ENCODE measurements at regions not wholly inside any gene's neighbourhood (a gene's known extent, or its start where the extent isn't known, plus 50 kb on each side); places are given as distances from the start of the nearest gene placed in this dataset.

DNA sequence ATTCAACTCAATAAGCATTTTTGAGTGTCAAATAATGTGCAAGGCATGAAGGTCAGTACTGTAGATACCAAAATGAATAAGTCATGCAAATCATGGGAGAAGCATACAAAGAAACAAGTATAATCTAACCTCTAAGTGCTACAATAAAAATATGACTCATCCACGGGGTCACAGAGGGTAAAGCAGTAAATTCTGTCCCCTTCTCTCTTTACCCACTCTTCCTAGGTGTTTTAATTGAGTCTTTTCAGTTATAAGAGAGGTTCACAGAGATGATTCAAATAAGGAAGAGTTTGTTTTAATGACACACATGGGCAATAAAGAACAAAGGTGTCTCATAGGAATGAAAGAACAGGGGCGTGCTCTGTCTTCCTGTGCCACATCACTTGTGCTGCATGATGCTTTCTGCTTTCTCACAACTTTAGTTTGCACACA is 71.5 kb upstream of the DAAM1 start:
- H3K4me3 ChIP-seq, result no peak overlapping the region
- ATAC-seq (replicated peaks in 6 of 8), result peak in 7 of 8 experiments; percentile 48 to 96 (median 83)
- in situ Hi-C loops (cut with MboI; ENCODE audit: low pct_unique_long_range_greater_than_20kb in 2 of 9, low sequenced_read_pairs in 9 of 9, unreplicated experiment in 9 of 9), result no loop called here

DNA sequence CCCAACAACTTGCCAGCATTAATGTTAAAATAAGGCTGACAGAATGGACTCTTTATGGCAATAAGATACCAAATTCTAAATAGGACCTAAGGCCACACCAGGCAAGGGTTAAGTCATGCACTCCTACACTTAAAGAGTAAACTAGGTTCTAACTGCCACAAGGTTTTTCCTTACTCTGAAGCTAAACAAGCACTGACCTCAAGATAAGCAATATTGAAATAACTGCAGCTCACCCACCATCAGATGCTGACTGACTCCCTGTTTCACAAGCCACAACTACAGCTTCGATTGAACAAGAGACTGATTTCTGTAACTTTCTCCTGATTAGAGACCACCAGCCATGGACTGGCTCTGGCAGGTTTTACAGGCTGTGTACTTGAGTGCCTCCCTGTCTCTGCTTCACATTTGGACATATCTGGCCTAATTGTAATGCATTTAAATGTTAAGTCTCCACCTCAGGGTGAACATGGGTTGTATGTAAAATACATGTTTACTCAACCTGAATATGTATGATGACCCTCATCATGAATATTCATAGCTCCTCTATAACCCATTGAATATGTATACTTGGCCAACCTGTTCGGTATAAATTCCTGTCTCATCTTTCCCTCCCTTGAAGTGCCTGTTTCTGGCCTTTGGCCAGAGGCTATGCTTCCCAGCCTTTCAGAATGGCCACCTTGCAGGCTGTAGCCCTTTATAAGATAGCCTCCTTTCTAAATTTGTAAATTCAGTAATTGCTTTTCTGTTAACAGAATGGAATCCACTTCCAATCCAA is 70.5 kb upstream of the DAAM1 start:
- in situ Hi-C loops (cut with MboI; ENCODE audit: low pct_unique_long_range_greater_than_20kb in 2 of 9, low sequenced_read_pairs in 9 of 9, unreplicated experiment in 9 of 9), result no loop called here
- peak in 5 of 8 experiments; percentile 24 to 98 (median 90) for ATAC-seq (replicated peaks in 6 of 8)
- Histone ChIP-seq H3K27ac (no peak overlapping the region), H3K4me3 (no peak overlapping the region), H3K4me1 (replicated peaks in 1 of 2) (peaks cover 2 to 19% of the 10 kb centered on the region in 2 donors)
- 0 to 80% (median 43%) methylated on average over 1 to 2 of the region's 2 CpGs; no CpG with 5 or more reads in 3 of the 10 experiments for WGBS, 10 experiments

More for the DNA sequence above, 71.5 kb upstream of the DAAM1 start:
- Histone ChIP-seq H3K4me1 (replicated peaks in 1 of 2) (peaks cover 2 to 19% of the 10 kb centered on the region in 2 donors), H3K27ac (no peak overlapping the region)
- 17 to 86% (median 57%) methylated on average over 1 to 2 of the region's 2 CpGs; no CpG with 5 or more reads in 1 of the 10 experiments for WGBS, 10 experiments

DNA sequence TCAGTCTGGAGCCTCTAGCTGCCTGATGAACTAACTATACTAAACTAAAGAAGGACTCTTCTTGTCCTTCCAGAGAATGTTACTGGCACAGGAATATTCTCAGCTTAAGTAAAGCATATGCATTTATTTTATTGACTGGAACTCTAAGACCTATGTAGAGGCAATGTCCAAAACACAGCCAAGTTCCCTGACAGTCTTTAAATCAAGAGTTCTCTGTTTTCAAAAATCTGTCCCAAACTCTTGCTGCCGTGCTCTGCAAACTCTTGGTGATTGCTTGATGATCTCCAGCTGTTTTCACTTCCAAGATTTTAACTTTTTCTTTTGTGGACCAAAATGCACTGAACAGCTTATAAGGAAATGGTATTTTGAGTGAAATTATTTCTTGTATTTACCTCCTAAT is 67.5 kb upstream of the DAAM1 start:
- no peak for ATAC-seq (replicated peaks in 6 of 8)
- Histone ChIP-seq H3K4me1 (replicated peaks in 1 of 2) (peaks cover 2 to 19% of the 10 kb centered on the region in 2 donors), H3K4me3 (no peak overlapping the region), H3K27ac (no peak overlapping the region)
- in situ Hi-C loops (cut with MboI; ENCODE audit: low pct_unique_long_range_greater_than_20kb in 2 of 9, low sequenced_read_pairs in 9 of 9, unreplicated experiment in 9 of 9), result loop anchor here in 2 of 9 experiments (5.0 to 10.0 kb wide), 3 partner anchors 89 to 324 kb away; no protein-coding TSS in a partner anchor
- WGBS, 10 experiments, result 20 to 100% (median 54%) methylated on average over 1 of the region's 1 CpG; no CpG with 5 or more reads in 2 of the 10 experiments

DNA sequence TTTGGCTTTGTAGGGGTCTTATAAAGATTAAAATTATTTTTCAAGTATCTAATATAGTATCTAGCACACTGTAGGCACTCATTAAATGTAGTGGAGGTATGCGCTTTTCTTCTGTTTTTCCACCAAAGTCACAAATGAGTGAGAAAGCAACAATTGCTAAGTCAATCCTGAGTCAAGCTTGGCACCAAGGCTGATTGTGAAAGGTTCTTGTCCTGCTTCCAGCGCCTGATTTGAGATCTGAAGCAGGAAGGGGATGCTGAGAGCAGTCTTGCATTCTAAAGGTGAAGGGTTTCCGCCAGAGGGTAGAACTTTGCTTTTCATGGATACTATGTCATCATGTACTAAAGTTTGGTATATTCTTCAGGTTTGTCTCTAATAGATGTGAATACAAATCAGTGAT is 64.9 kb upstream of the DAAM1 start:
- WGBS, 10 experiments, result 22 to 100% (median 93%) methylated on average over 1 to 3 of the region's 3 CpGs; no CpG with 5 or more reads in 1 of the 10 experiments
- ATAC-seq (replicated peaks in 6 of 8), result no peak
- no peaks in the 10 kb centered on the region for H3K4me1 ChIP-seq (replicated peaks in 1 of 2)
- in situ Hi-C loops (cut with MboI; ENCODE audit: low pct_unique_long_range_greater_than_20kb in 2 of 9, low sequenced_read_pairs in 9 of 9, unreplicated experiment in 9 of 9), result loop anchor here in 2 of 9 experiments (5.0 to 10.0 kb wide), 3 partner anchors 91 to 321 kb away; no protein-coding TSS in a partner anchor
- no peak overlapping the region for H3K4me3 ChIP-seq
- H3K27ac ChIP-seq, result no peak overlapping the region

DNA sequence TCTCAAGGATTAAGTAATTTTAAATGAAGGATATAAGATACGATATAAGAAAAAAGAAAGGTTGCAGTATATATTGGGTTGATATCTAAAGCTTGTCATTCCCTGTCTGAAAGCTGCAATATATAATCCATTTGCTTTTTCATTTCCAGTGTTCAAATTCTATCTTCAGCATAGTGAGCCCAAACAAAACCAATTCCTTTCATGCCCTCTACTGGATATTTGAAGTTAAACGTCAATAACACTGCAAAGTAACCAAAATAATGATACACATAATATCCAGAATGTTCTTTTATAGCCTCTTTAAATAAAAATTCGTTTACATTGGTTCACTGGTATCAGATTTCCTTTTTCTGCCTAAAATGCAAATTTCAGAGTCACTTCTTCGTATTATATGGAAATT is 64.5 kb upstream of the DAAM1 start:
- WGBS, 10 experiments, result 3 to 80% (median 41%) methylated on average over 2 to 4 of the region's 4 CpGs
- Histone ChIP-seq H3K27ac (no peak overlapping the region), H3K4me3 (no peak overlapping the region), H3K4me1 (replicated peaks in 1 of 2) (peaks cover 0 to 3% of the 10 kb centered on the region in 2 donors)
- in situ Hi-C loops (cut with MboI; ENCODE audit: low pct_unique_long_range_greater_than_20kb in 2 of 9, low sequenced_read_pairs in 9 of 9, unreplicated experiment in 9 of 9), result loop anchor here in 2 of 9 experiments (5.0 to 10.0 kb wide), 3 partner anchors 92 to 321 kb away; no protein-coding TSS in a partner anchor
- peak in 6 of 8 experiments; percentile 33 to 71 (median 48) for ATAC-seq (replicated peaks in 6 of 8)

DNA sequence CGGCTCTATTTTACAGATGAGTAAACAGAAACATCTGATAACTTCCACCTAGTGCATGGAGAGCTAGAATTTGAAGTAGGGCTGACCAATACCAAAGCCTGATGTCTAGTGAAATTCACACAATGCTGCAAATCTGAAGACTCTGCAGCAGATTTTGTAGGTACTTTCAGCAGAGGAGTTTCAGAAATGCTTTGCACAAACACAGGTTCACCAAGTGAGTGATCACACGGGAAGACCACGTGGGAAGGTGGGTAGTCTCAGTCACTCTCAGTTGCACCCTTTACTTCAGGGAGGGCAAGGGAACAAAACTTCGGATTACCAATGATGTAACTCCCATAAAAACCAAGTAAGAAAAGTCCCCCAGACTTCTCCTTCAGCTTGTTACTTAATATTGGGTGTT is 63.3 kb upstream of the DAAM1 start:
- WGBS, 10 experiments, result 0 to 100% (median 65%) methylated on average over 1 to 4 of the region's 4 CpGs; no CpG with 5 or more reads in 1 of the 10 experiments
- no peak for ATAC-seq (replicated peaks in 6 of 8)
- H3K4me3 ChIP-seq, result no peak overlapping the region
- H3K27ac ChIP-seq, result no peak overlapping the region
- in situ Hi-C loops (cut with MboI; ENCODE audit: low pct_unique_long_range_greater_than_20kb in 2 of 9, low sequenced_read_pairs in 9 of 9, unreplicated experiment in 9 of 9), result loop anchor here (5.0 to 25.0 kb wide), 5 partner anchors 100 to 337 kb away; partner anchors contain the start of gene GPR135 (in 1 of the 9)
- H3K4me1 ChIP-seq (replicated peaks in 1 of 2), result peaks cover 0 to 5% of the 10 kb centered on the region in 2 donors

DNA sequence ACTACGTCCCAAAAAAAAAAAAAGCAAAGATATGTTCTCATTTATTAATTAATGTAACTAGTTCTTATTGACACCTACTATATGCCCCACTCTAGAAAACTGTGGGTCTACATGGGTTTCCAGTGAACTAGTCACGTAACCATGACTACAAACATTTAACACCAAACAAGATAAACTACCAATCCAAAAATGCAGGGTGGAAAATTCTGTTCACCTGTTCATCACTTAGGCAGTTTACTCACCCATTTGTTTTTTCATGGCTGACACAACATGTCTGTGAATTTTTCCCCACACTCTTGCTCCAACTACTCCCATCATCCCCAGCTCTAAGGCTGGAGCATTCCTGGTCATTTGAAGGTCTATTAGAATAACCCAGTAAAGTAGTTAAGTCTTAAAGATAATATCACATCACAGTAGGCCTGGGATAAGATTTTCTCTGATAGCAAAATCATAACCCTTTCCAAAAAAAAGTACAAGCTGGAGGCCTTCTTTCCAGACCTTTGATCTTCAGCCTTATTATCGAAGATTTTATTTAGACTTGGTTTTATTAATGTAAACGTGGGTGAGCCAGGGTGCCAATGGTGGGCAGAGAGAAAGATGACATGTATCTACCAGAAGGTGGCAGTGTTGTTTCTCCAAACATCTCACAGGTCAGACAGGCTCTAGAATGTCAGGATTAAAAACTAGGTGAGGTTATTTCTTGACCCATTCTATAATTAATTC is 61.6 kb upstream of the DAAM1 start:
- in situ Hi-C loops (cut with MboI; ENCODE audit: low pct_unique_long_range_greater_than_20kb in 2 of 9, low sequenced_read_pairs in 9 of 9, unreplicated experiment in 9 of 9), result loop anchor here (5.0 to 25.0 kb wide), 5 partner anchors 102 to 335 kb away; partner anchors contain the start of gene GPR135 (in 1 of the 9)
- H3K27ac ChIP-seq, result no peak overlapping the region
- peaks cover 0 to 5% of the 10 kb centered on the region in 2 donors for H3K4me1 ChIP-seq (replicated peaks in 1 of 2)
- H3K4me3 ChIP-seq, result no peak overlapping the region
- ATAC-seq (replicated peaks in 6 of 8), result peak; percentile 70 to 93 (median 84)
- WGBS, 10 experiments, result 0 to 100% (median 46%) methylated on average over 1 to 4 of the region's 4 CpGs; no CpG with 5 or more reads in 1 of the 10 experiments

DNA sequence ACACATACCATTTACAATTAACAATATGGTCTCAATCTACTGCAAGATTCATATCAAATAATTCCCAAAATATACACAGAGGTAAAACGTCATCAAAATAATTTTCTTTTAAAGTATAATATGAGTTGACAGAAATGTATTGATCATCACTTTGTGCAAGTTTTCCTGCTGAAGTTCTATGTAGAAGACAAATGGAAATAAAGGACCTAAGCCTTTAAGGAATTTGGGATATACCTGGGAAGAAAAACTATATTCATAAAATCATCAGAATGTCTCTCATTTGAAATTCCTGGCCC is 61.1 kb upstream of the DAAM1 start:
- H3K4me3 ChIP-seq, result no peak overlapping the region
- H3K27ac ChIP-seq, result no peak overlapping the region
- in situ Hi-C loops (cut with MboI; ENCODE audit: low pct_unique_long_range_greater_than_20kb in 2 of 9, low sequenced_read_pairs in 9 of 9, unreplicated experiment in 9 of 9), result loop anchor here (5.0 to 25.0 kb wide), 5 partner anchors 103 to 335 kb away; partner anchors contain the start of gene GPR135 (in 1 of the 9)
- ATAC-seq (replicated peaks in 6 of 8), result no peak
- H3K4me1 ChIP-seq (replicated peaks in 1 of 2), result peaks cover 2 to 7% of the 10 kb centered on the region in 2 donors
- 10 to 100% (median 63%) methylated on average over 1 of the region's 1 CpG; no CpG with 5 or more reads in 1 of the 10 experiments for WGBS, 10 experiments

DNA sequence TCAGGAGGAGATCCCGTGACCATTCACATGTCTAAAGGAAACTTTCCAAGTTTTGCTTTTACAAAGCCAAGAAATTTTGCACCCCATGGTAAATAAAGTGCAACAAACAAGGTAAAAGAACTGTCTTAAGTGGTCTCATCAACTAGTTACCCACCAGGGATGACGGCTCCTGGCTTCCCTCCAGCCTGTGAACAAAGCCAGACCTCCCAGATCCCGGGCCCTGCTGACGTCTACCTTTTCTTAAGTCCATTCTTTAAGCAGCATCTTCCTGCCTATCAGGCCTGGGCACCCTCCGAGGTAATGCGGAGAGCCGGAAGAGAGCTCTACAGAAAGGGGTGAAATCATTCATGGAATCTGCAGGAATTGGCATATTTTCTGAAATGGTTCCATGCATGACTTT is 58.0 kb upstream of the DAAM1 start:
- no peak overlapping the region for H3K27ac ChIP-seq
- no peak overlapping the region for H3K4me3 ChIP-seq
- peaks cover 5 to 8% of the 10 kb centered on the region in 2 donors for H3K4me1 ChIP-seq (replicated peaks in 1 of 2)
- no peak for ATAC-seq (replicated peaks in 6 of 8)
- in situ Hi-C loops (cut with MboI; ENCODE audit: low pct_unique_long_range_greater_than_20kb in 2 of 9, low sequenced_read_pairs in 9 of 9, unreplicated experiment in 9 of 9), result loop anchor here in 6 of 9 experiments (10.0 to 25.0 kb wide), 3 partner anchors 304 to 332 kb away; partner anchors contain the start of gene GPR135 (in 1 of the 6)
- WGBS, 10 experiments, result 60 to 100% (median 90%) methylated on average over 1 to 6 of the region's 7 CpGs; no CpG with 5 or more reads in 2 of the 10 experiments

DNA sequence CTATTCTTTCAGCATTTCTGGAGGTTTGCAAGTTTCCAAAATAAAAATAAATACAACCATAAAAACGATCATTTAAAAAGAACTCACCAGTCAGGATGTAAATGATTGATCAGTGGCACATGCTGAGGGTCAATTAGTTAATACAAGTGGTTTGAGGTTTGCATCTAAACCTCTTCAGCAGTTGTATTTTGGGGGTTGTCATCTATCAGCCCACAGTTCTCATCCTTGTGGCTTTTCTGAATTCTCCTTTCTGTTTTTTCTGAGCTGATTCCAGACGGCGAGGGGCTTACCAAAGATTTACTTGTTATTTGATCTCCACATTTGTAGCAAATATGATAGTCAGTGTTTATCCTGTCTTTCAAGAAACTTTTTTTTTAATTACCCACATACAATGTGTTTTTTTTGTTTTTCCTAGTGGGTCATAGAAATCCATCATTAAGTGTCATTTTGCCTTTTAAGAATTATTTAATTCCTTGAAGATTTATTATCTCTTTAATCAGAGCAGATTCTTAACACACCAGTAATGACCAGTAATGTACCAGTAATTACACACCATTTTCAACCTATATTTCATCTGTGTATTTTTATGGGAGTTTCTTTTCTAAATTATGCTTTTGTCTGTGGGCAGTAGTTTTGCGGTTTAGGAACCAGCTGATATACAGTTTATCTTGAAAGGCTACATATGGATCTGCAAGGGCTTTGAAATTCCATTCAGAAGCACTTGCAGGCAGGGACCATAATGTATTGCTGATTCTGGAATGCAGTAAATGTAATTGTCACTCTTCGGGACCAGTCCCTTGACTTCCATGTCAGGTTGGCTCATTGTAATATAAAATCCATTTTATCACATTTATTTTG is 56.3 kb upstream of the DAAM1 start:
- in situ Hi-C loops (cut with MboI; ENCODE audit: low pct_unique_long_range_greater_than_20kb in 2 of 9, low sequenced_read_pairs in 9 of 9, unreplicated experiment in 9 of 9), result loop anchor here in 6 of 9 experiments (10.0 to 25.0 kb wide), 3 partner anchors 303 to 330 kb away; partner anchors contain the start of gene GPR135 (in 1 of the 6)
- peaks cover 5 to 8% of the 10 kb centered on the region in 2 donors for H3K4me1 ChIP-seq (replicated peaks in 1 of 2)
- 69 to 94% (median 82%) methylated on average over 3 to 5 of the region's 5 CpGs; no CpG with 5 or more reads in 1 of the 10 experiments for WGBS, 10 experiments
- H3K27ac ChIP-seq, result no peak overlapping the region
- no peak overlapping the region for H3K4me3 ChIP-seq
- ATAC-seq (replicated peaks in 6 of 8), result no peak

DNA sequence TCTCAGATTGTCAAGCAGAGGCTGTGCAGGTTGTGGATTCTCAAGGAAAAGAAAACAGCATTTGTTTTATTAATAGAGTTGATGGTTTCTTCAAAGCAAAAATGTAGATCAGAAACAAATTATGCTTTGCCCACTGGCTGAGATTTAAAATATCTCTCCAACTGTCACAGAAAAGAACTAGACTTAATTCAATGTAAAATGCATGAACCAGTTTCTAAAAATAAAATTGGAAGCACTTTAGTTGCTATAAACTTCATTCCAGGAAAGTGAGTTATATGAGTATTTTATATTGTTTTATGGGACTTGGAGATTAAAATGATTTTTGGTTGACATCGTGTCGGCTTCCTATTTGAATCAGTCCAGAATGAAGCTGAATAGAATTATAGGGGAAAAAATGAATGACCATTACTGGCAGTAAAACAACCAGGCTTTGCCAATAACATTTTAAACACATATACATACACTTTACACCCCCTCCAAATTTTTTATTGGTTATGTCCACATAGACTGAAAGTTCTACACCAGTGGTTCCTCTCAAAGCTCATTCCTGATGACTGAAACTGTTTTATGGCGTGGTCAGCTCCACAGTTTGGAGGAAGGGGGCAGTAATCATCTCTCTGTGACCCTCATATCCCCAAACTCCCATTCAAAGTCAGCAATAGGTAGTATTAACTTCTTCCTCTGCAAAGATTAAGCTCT is 55.5 kb upstream of the DAAM1 start:
- Histone ChIP-seq H3K4me1 (replicated peaks in 1 of 2) (peaks cover 5 to 8% of the 10 kb centered on the region in 2 donors), H3K4me3 (no peak overlapping the region), H3K27ac (no peak overlapping the region)
- in situ Hi-C loops (cut with MboI; ENCODE audit: low pct_unique_long_range_greater_than_20kb in 2 of 9, low sequenced_read_pairs in 9 of 9, unreplicated experiment in 9 of 9), result loop anchor here in 6 of 9 experiments (10.0 to 25.0 kb wide), 3 partner anchors 302 to 329 kb away; partner anchors contain the start of gene GPR135 (in 1 of the 6)
- 56 to 100% (median 82%) methylated on average over 2 to 3 of the region's 3 CpGs; no CpG with 5 or more reads in 2 of the 10 experiments for WGBS, 10 experiments
- peak in 1 of 8 experiments; percentile 50 for ATAC-seq (replicated peaks in 6 of 8)
